ENCODE measurements at regions not wholly inside any gene's neighbourhood (a gene's known extent, or its start where the extent isn't known, plus 50 kb on each side); places are given as distances from the start of the nearest gene placed in this dataset.

DNA sequence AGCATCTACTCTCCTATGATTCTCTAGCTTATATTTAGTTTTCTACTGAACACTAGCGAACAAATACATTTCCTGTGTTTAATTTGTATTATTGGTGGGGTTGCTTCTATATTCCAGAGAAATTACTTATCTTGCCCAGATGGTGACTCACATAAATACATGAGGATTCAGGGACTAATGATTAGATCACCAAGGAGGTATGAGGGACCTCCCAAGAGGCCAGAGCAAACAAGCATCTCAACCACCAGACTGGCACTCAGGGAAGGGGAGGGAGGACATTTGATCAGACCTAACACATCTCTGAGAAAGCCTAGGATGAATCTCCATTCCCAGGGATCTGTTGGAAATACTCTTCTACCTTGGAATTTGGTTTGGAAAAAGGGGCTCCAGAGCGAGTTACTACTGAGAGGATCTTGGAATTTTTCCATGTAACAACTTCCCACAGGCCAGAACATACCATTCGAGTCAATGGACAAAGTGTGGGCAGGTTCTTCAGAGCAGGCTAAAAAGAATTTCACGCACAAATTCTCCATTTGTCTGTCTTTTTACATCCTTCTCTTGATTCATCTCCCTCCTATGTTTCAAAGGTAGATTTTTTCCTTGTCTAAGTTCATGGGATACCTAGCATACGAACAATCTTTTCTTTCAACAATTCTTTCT lies 262.6 kb upstream of the MYOCD start:
- Histone ChIP-seq H3K27me3 (ENCODE audit: control insufficient read depth, insufficient read depth, low read length) (no peaks in the 10 kb centered on the region), H3K36me3 (ENCODE audit: control insufficient read depth, insufficient read depth, low read length) (no peaks in the 10 kb centered on the region), H3K4me3 (ENCODE audit: low read depth, low read length) (no peak overlapping the region)
- FAIRE-seq (no peak), DNase-seq (ENCODE audit: low read depth) (peak; percentile 86)
- TF ChIP-seq, protein P1, sequence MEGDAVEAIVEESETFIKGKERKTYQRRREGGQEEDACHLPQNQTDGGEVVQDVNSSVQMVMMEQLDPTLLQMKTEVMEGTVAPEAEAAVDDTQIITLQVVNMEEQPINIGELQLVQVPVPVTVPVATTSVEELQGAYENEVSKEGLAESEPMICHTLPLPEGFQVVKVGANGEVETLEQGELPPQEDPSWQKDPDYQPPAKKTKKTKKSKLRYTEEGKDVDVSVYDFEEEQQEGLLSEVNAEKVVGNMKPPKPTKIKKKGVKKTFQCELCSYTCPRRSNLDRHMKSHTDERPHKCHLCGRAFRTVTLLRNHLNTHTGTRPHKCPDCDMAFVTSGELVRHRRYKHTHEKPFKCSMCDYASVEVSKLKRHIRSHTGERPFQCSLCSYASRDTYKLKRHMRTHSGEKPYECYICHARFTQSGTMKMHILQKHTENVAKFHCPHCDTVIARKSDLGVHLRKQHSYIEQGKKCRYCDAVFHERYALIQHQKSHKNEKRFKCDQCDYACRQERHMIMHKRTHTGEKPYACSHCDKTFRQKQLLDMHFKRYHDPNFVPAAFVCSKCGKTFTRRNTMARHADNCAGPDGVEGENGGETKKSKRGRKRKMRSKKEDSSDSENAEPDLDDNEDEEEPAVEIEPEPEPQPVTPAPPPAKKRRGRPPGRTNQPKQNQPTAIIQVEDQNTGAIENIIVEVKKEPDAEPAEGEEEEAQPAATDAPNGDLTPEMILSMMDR (IDR thresholded peaks at IDR 0.05; ENCODE audit: insufficient read depth, low read length, severe bottlenecking) = no peak

DNA sequence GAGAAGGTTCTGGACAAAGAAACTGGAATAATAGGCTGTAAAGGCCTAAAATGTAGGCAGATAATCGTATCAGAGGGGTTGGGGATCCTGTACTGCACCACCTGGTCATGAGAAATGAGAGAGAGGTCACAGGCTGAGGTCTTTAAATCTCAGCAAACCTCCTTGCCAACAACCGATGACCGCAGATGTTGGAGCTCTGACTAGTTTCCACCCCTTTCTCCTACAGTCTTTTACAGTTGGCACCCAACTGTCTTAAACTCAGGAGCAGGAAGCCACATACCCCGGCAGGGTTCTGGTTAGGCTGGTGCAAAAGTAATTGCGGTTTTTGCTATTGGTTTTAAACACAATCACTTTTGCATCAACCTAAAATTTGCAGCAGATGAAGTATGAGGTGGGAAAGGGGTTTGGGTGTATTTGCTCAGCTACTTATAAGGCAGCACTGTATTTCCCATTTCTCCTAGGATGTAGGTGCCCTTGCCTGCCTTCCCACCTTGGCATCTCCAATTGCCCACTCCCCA lies 261.8 kb upstream of the MYOCD start:
- Histone ChIP-seq H3K27me3 (ENCODE audit: control insufficient read depth, insufficient read depth, low read length) (no peaks in the 10 kb centered on the region), H3K36me3 (ENCODE audit: control insufficient read depth, insufficient read depth, low read length) (no peaks in the 10 kb centered on the region), H3K4me3 (ENCODE audit: low read depth, low read length) (no peak overlapping the region)
- FAIRE-seq (no peak), DNase-seq (ENCODE audit: low read depth) (no peak)
- TF ChIP-seq, protein P1 (IDR thresholded peaks at IDR 0.05; ENCODE audit: insufficient read depth, low read length, severe bottlenecking) = no peak

DNA sequence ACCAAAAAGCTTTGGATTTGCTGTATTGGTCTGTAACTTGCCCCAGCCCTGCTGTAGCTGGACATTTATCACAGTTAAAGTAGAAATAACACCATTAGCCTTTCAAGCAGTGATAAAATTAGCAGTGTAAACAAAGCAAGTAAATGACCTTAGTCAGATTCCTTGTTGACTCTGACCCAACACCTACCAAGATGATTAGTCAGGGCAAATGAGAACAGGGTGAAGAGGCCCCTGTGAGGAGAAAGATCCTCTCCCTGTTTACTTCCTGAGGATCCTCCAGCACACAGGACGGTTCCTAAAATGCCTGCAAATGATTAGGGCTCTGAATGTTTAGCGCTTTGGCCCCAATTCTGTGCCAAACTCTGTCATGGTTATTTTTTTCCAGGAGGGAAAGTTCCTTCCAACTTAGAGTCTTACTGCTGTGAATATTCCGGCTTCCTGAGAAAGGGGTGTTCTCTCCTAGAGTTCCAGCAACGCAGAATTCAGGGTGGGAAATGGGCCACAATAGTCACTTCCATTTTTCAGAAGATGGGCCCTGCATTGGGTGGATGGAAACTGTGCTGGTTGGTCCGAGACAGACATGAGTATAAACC lies 259.0 kb upstream of the MYOCD start:
- DNase-seq (ENCODE audit: low read depth) = peak; percentile 73
- Histone ChIP-seq H3K4me3 (ENCODE audit: low read depth, low read length) (no peak overlapping the region), H3K36me3 (ENCODE audit: control insufficient read depth, insufficient read depth, low read length) (no peaks in the 10 kb centered on the region), H3K27me3 (ENCODE audit: control insufficient read depth, insufficient read depth, low read length) (no peaks in the 10 kb centered on the region)
- TF ChIP-seq, protein P1 (IDR thresholded peaks at IDR 0.05; ENCODE audit: insufficient read depth, low read length, severe bottlenecking) = no peak
- no peak for FAIRE-seq

DNA sequence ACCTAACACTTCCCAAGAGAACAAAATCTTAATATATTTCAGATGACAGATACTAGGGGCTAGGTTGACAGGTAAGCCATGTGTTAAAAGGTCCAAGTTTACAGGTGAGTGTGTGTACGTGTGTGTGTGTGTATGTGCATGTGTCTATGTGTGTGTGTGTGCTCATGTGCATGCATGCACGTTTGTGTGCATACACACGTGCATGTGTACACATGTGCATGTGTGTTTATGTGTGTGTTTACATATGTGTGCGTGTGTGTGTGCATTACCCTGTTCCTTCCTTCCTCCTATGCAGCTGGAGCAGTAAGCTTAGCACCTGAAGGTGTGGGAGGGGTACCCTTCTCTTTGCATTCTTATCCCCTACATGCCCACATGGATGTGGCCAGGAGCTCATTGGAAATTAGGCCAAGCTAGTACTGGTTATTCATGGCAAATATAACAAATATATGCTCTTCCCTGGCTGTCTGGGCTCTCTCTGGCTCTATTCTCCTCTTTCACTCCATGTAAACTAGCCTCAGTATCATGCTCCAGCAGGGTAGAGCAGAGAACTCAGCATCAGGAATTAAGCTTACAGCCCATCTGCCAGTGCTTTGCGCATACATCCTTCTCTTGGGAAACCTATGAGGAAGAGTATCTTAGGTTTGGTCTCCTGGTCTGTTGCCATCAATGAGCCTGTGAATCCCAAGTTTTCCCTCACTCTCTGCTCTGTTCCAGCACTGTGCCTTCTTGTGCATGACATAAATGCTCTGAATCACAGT lies 258.0 kb upstream of the MYOCD start:
- Histone ChIP-seq H3K4me3 (ENCODE audit: low read depth, low read length) (no peak overlapping the region), H3K27me3 (ENCODE audit: control insufficient read depth, insufficient read depth, low read length) (no peaks in the 10 kb centered on the region), H3K36me3 (ENCODE audit: control insufficient read depth, insufficient read depth, low read length) (no peaks in the 10 kb centered on the region)
- no peak for DNase-seq (ENCODE audit: low read depth)
- FAIRE-seq = no peak
- TF ChIP-seq, protein P1 (IDR thresholded peaks at IDR 0.05; ENCODE audit: insufficient read depth, low read length, severe bottlenecking) = no peak

DNA sequence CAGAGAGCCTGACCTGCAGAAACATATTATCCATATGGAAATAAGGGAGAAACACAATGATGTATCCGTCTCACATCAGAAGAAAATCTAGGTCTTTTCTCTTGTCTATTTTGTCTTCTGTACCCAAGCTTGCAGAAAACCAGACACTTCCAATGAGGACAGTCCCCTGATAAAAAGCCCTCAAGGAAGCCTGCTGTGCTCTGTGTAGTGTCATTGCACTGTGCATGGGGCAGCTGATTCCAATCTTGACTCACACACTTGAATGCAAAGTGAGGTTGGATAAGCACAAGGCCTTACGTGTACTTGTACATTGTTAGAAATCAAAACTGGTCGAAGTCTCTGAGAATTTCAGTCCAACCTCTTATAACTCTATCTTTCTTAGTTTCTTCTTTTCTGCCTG lies 256.6 kb upstream of the MYOCD start:
- Histone ChIP-seq H3K27me3 (ENCODE audit: control insufficient read depth, insufficient read depth, low read length) (no peaks in the 10 kb centered on the region), H3K36me3 (ENCODE audit: control insufficient read depth, insufficient read depth, low read length) (no peaks in the 10 kb centered on the region), H3K4me3 (ENCODE audit: low read depth, low read length) (no peak overlapping the region)
- DNase-seq (ENCODE audit: low read depth) (no peak), FAIRE-seq (no peak)
- TF ChIP-seq, protein P1 (IDR thresholded peaks at IDR 0.05; ENCODE audit: insufficient read depth, low read length, severe bottlenecking) = no peak
